Peyer's patch (tissue), 4 donors: ENCODE measurements at regions not wholly inside any gene's neighbourhood (a gene's known extent, or its start where the extent isn't known, plus 50 kb on each side); places are given as distances from the start of the nearest gene placed in this dataset.
A peak's percentile ranks its signal among the peaks of the same experiment; 100 is the strongest.

Experiments
- DNase-seq, 3 donors: peaks; one replicate each; pipeline ENCODE4 v3.0.0-alpha.2; 2017 to 2019
- H3K27ac ChIP-seq, 4 donors: fragments of 200-600 bp; sonication (generic); one replicate each; pipeline ENCODE4 v1.5.1; 2016 to 2019
- H3K27me3 ChIP-seq, 2 donors: fragments of 200-600 bp; sonication (generic); one replicate each; pipeline ENCODE4 v1.5.1; 2019
- H3K36me3 ChIP-seq, 3 donors: fragments of 200-600 bp; sonication (generic); one replicate each; pipeline ENCODE4 v1.5.1; 2016 to 2019
- H3K4me1 ChIP-seq, 4 donors: fragments of 200-600 bp; sonication (generic); one replicate each; pipeline ENCODE4 v1.5.1; 2016 to 2019
- H3K4me3 ChIP-seq, 4 donors: fragments of 200-600 bp; sonication (generic); 1 replicate in 3 of 4; 2 replicates in 1 of 4; pipeline ENCODE4 v1.5.1; 2016 to 2019; ENCODE audit warnings: mild to moderate bottlenecking in 1 of 4
- H3K9me3 ChIP-seq, 4 donors: fragments of 200-600 bp; sonication (generic); one replicate each; pipeline ENCODE4 v1.5.1; 2016 to 2019; ENCODE audit warnings: mild to moderate bottlenecking in 1 of 4
- POLR2A ChIP-seq, 2 donors: fragments of 450-650 bp; IDR thresholded peaks; one replicate each; pipeline ENCODE4 v1.5.1; 2017; ENCODE audit warnings: antibody characterized with exemption in 2 of 2, mild to moderate bottlenecking in 2 of 2, moderate library complexity in 2 of 2
- TF ChIP-seq, protein P1 (sequence below), 6 experiments: fragments of 450-650 bp in 4 of 6; fragments of 200-600 bp in 2 of 6; sonication (generic) in 1 of 6; IDR thresholded peaks; one replicate each; pipeline ENCODE4 v1.5.1; 2017 to 2019; ENCODE audit warnings: antibody characterized with exemption in 6 of 6, mild to moderate bottlenecking in 3 of 6, moderate library complexity in 1 of 6

- TF ChIP-seq, protein P1, sequence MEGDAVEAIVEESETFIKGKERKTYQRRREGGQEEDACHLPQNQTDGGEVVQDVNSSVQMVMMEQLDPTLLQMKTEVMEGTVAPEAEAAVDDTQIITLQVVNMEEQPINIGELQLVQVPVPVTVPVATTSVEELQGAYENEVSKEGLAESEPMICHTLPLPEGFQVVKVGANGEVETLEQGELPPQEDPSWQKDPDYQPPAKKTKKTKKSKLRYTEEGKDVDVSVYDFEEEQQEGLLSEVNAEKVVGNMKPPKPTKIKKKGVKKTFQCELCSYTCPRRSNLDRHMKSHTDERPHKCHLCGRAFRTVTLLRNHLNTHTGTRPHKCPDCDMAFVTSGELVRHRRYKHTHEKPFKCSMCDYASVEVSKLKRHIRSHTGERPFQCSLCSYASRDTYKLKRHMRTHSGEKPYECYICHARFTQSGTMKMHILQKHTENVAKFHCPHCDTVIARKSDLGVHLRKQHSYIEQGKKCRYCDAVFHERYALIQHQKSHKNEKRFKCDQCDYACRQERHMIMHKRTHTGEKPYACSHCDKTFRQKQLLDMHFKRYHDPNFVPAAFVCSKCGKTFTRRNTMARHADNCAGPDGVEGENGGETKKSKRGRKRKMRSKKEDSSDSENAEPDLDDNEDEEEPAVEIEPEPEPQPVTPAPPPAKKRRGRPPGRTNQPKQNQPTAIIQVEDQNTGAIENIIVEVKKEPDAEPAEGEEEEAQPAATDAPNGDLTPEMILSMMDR (IDR thresholded peaks at IDR 0.05): no peak
- no peak for TF ChIP-seq POLR2A (IDR thresholded peaks at IDR 0.05)
- H3K27me3 ChIP-seq: no peaks in the 10 kb centered on the region
- H3K27ac ChIP-seq: no peak overlapping the region
- no peak overlapping the region for H3K4me3 ChIP-seq
- no peak for DNase-seq
- no peaks in the 10 kb centered on the region for H3K36me3 ChIP-seq
- no peaks in the 10 kb centered on the region for H3K4me1 ChIP-seq
- no peaks in the 10 kb centered on the region for H3K9me3 ChIP-seq
Measured at GRCh38 chr11:134630861-134631260, 218.8 kb upstream of the B3GAT1 start.

- Histone ChIP-seq H3K27me3 (no peaks in the 10 kb centered on the region), H3K4me1 (no peaks in the 10 kb centered on the region), H3K27ac (no peak overlapping the region), H3K4me3 (no peak overlapping the region), H3K9me3 (no peaks in the 10 kb centered on the region), H3K36me3 (no peaks in the 10 kb centered on the region)
- no peak for TF ChIP-seq POLR2A (IDR thresholded peaks at IDR 0.05)
- TF ChIP-seq, protein P1 (IDR thresholded peaks at IDR 0.05): no peak
- no peak for DNase-seq
Measured at GRCh38 chr11:134628426-134628825, 216.4 kb upstream of the B3GAT1 start.

GRCh38 chr11:134626032-134626431, 214.0 kb upstream of the B3GAT1 start:
- TF ChIP-seq POLR2A (IDR thresholded peaks at IDR 0.05): no peak
- TF ChIP-seq, protein P1 (IDR thresholded peaks at IDR 0.05): no peak
- no peaks in the 10 kb centered on the region for H3K36me3 ChIP-seq
- H3K27me3 ChIP-seq: no peaks in the 10 kb centered on the region
- no peak overlapping the region for H3K4me3 ChIP-seq
- DNase-seq: no peak
- no peak overlapping the region for H3K27ac ChIP-seq
- H3K4me1 ChIP-seq: no peaks in the 10 kb centered on the region
- no peaks in the 10 kb centered on the region for H3K9me3 ChIP-seq

DNA sequence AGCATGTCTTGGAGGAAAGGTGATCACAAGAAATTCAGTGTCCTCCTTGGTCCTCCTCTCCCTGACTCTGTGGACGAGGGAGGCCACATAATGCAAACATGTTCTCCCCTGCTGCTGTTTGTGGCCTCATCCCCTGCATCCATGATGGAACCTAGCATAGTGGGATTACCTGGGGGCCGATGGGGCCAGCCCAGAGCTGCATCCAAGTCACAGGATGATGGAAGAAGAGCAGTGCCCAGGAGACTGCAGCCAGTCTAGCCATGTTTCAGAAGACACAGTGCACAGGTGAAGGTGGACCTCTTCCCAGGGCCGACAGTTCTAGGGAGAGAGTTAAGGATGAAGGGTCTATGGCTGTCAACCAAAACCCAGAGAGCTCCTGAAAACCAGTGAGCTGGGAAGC, 213.6 kb upstream of the B3GAT1 start:
- DNase-seq: peak in 1 of 3 donors; percentile 16
- Histone ChIP-seq H3K27ac (no peak overlapping the region), H3K27me3 (no peaks in the 10 kb centered on the region), H3K9me3 (no peaks in the 10 kb centered on the region), H3K36me3 (no peaks in the 10 kb centered on the region), H3K4me1 (no peaks in the 10 kb centered on the region), H3K4me3 (no peak overlapping the region)
- TF ChIP-seq, protein P1 (IDR thresholded peaks at IDR 0.05): no peak
- no peak for TF ChIP-seq POLR2A (IDR thresholded peaks at IDR 0.05)

GRCh38 chr11:134625151-134625550, 213.1 kb upstream of the B3GAT1 start:
- no peak for TF ChIP-seq POLR2A (IDR thresholded peaks at IDR 0.05)
- TF ChIP-seq, protein P1 (IDR thresholded peaks at IDR 0.05): no peak
- DNase-seq: no peak
- Histone ChIP-seq H3K9me3 (no peaks in the 10 kb centered on the region), H3K4me3 (no peak overlapping the region), H3K36me3 (no peaks in the 10 kb centered on the region), H3K4me1 (no peaks in the 10 kb centered on the region), H3K27me3 (no peaks in the 10 kb centered on the region), H3K27ac (no peak overlapping the region)
